K562 (cell line): ENCODE measurements at regions not wholly inside any gene's neighbourhood (a gene's known extent, or its start where the extent isn't known, plus 50 kb on each side); places are given as distances from the start of the nearest gene placed in this dataset.

ENCODE experiments used
- ATAC-seq: fragments of 200-7000 bp; cut with Tn5 transposase; 3 replicates; pipeline ENCODE4 v1.9.1; 2020; ENCODE audit warnings: moderate library complexity
- BruUV-seq: library from RNA; stranded (reverse); fragments of 400-500 nt; replicated peaks from 2 replicates; lab custom pipeline; 2021; lab: Mats Ljungman, UMichigan
- CTCF ChIA-PET: fragments of 300-600 bp; formaldehyde crosslinking; extraction: SDS; loops from one replicate; lab custom pipeline; 2021; ENCODE audit warnings: low intra/inter-chr PET ratio; lab: Yijun Ruan, JAX
- POLR2A ChIA-PET: fragments of 300-600, 350-650 bp; sonication (Branson Sonifier 250); formaldehyde crosslinking; extraction: SDS; loops from one replicate; lab custom pipeline; 2021; ENCODE audit warnings: antibody characterized with exemption, inconsistent platforms; lab: Yijun Ruan, JAX
- DNase-seq, 4 experiments: peaks; one replicate each; pipeline versions ENCODE4 v3.0.0 to v3.0.0-alpha.2; 2011 to 2018; ENCODE audit warnings: low spot score in 3 of 4, mixed read lengths in 3 of 4; ENCODE audit errors: extremely low read depth in 1 of 4
- FAIRE-seq: peaks from 2 replicates; lab custom pipeline; 2011; peaks lifted over from hg19 to GRCh38; lab: Jason Lieb, UNC
- H2AFZ ChIP-seq: 2 replicates; pipeline ENCODE4 v1.6.0; 2011; ENCODE audit warnings: low read depth, low read length, control low read depth, inconsistent platforms
- H3K27ac ChIP-seq: fragments of 200-600 bp; 3 replicates; pipeline ENCODE4 v1.8.0; 2011; ENCODE audit warnings: low read depth, mild to moderate bottlenecking, control low read depth, inconsistent platforms, low read length, moderate library complexity, mixed read lengths; ENCODE audit errors: extremely low read depth
- H3K27me3 ChIP-seq, 2 experiments: fragments of 300-600 bp in 1 of 2; 2 replicates in 1 of 2; 3 replicates in 1 of 2; pipeline versions ENCODE4 v1.6.0 to v1.8.0; 2011; ENCODE audit warnings: inconsistent platforms in 2 of 2, low read length in 2 of 2, mild to moderate bottlenecking in 1 of 2, mixed read lengths in 1 of 2, moderate library complexity in 1 of 2; ENCODE audit not compliant: control insufficient read depth in 2 of 2, insufficient read depth in 2 of 2
- H3K36me3 ChIP-seq: fragments of 300-600 bp; 3 replicates; pipeline ENCODE4 v1.8.0; 2011; ENCODE audit warnings: mild to moderate bottlenecking, low read length, inconsistent platforms; ENCODE audit not compliant: control insufficient read depth, insufficient read depth
- H3K4me1 ChIP-seq, 2 experiments: fragments of 200-600 bp in 1 of 2; replicated peaks in 1 of 2; 2 replicates in 1 of 2; 3 replicates in 1 of 2; pipeline versions ENCODE4 v1.5.1 to v1.8.0; 2011; ENCODE audit warnings: inconsistent platforms in 2 of 2, low read length in 2 of 2, mild to moderate bottlenecking in 1 of 2, mixed read lengths in 1 of 2, moderate library complexity in 1 of 2; ENCODE audit not compliant: control insufficient read depth in 2 of 2, insufficient read depth in 2 of 2
- H3K4me2 ChIP-seq: 2 replicates; pipeline ENCODE4 v1.6.1; 2011; ENCODE audit warnings: low read length, control low read depth, inconsistent platforms, mixed read lengths; ENCODE audit not compliant: insufficient read depth
- H3K4me3 ChIP-seq: fragments of 200-600 bp; sonication (generic), shearing (Covaris generic); 2 replicates; pipeline ENCODE4 v1.5.1; 2016; ENCODE audit warnings: control low read depth, inconsistent platforms
- H3K79me2 ChIP-seq: fragments of 200-600 bp; 3 replicates; pipeline ENCODE4 v1.8.0; 2011; ENCODE audit warnings: low read length, inconsistent platforms; ENCODE audit not compliant: control insufficient read depth, insufficient read depth
- H3K9ac ChIP-seq, 2 experiments: 2 replicates each; pipeline versions ENCODE4 v1.6.0 to v1.6.1; 2011; ENCODE audit warnings: low read depth in 2 of 2, low read length in 2 of 2, control low read depth in 1 of 2, inconsistent platforms in 1 of 2, mild to moderate bottlenecking in 1 of 2, mixed read lengths in 1 of 2; ENCODE audit not compliant: insufficient read depth in 1 of 2
- H3K9me1 ChIP-seq: one replicate; pipeline ENCODE4 v1.6.0; 2011; ENCODE audit warnings: inconsistent platforms, mild to moderate bottlenecking, low read length, moderate library complexity; ENCODE audit not compliant: control insufficient read depth, insufficient read depth
- H3K9me3 ChIP-seq: replicated peaks from 2 replicates; pipeline ENCODE4 v1.5.1; 2011; ENCODE audit warnings: low read depth, low read length, inconsistent platforms; ENCODE audit not compliant: control insufficient read depth, insufficient read depth
- H4K20me1 ChIP-seq: replicated peaks from 2 replicates; pipeline ENCODE4 v1.6.1; 2011; ENCODE audit warnings: low read length, inconsistent platforms, mixed read lengths; ENCODE audit not compliant: control insufficient read depth, insufficient read depth
- HCFC1 ChIP-seq: IDR thresholded peaks from 2 replicates; pipeline ENCODE4 v1.6.1; 2012; ENCODE audit warnings: low read depth, low read length, improper control_type of control experiment
- RBM15 ChIP-seq: fragments of 200-400 bp; formaldehyde crosslinking; IDR thresholded peaks from 2 replicates; pipeline ENCODE4 v1.6.1; 2018; ENCODE audit warnings: mild to moderate bottlenecking, low read length, moderate library complexity; ENCODE audit not compliant: insufficient read depth
- ZNF133 ChIP-seq: fragments of 250-450 bp; sonication (Bioruptor Pico); IDR thresholded peaks from 2 replicates; pipeline ENCODE4 v1.4.0; 2020; ENCODE audit warnings: mild to moderate bottlenecking
- ZNF3 ChIP-seq: fragments of 250-450 bp; sonication (Bioruptor Pico); IDR thresholded peaks from 2 replicates; pipeline ENCODE4 v1.5.0; 2021; ENCODE audit warnings: mild to moderate bottlenecking, moderate library complexity
- WGBS: fragments of 100-300 bp; shearing (Covaris generic); methylation state at CpG from one replicate; pipeline ENCODE4 v1.1.6; 2016; ENCODE audit warnings: low coverage, mixed read lengths; ENCODE audit not compliant: insufficient coverage; ENCODE audit errors: missing lambda C conversion rate; 5-methylcytosine and 5-hydroxymethylcytosine counted together
- in situ Hi-C: fragments of 300-500 bp; cut with MboI; formaldehyde crosslinking; loops from 4 replicates; pipeline ENCODE4 v1.15.0; 2018; ENCODE audit warnings: inconsistent platforms, mixed read lengths
- intact Hi-C: fragments of 100-400 bp; cut with micrococcal nuclease; formaldehyde crosslinking; loops from 2 replicates; pipeline ENCODE4 v1.14.2; 2022
- TF ChIP-seq, protein P1 (sequence below): fragments of 450-650 bp; IDR thresholded peaks from 2 replicates; pipeline ENCODE4 v1.6.1; 2016; ENCODE audit warnings: mild to moderate bottlenecking, moderate library complexity
- TF ChIP-seq, protein P2 (sequence below), 2 experiments: IDR thresholded peaks; 2 replicates each; pipeline ENCODE4 v1.6.1; 2012; ENCODE audit warnings: improper control_type of control experiment in 2 of 2, low read depth in 2 of 2, low read length in 2 of 2, borderline replicate concordance in 1 of 2

DNA sequence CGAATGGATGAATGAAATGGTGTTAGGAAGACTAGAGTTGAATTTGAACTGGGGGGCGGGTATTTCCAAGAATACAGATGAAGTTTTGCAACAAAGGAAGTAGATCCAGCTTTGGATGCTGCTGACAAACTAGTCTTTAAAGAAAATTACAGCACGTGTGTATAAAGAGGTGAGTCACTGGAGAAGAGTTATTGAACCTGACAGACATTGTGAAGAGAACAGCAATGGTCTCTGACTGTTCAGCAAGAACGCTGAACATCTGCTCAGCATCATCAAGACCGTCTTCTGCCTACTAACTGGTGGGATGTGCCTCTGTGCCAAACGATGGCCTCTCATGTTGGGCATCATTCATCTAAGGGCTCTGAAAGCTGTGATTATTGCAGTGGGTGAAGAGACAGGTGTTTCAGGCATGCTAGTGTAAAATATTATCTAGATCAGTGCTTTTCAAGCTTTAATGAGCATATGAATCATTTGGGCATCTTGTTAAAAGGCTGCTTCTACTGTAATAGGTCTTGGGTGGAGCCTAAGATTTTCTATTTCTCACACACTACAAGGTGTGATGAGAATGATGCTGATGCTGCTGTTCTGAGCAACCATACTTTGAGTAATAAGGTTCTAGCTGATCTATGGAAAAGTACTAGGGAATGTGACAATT is 291.3 kb downstream of the PTEN start (continued):
- TF ChIP-seq HCFC1, result no peak
- TF ChIP-seq ZNF3 (CRISPR knock-in tag), result no peak
- TF ChIP-seq, all 486 proteins: peak for 0

DNA sequence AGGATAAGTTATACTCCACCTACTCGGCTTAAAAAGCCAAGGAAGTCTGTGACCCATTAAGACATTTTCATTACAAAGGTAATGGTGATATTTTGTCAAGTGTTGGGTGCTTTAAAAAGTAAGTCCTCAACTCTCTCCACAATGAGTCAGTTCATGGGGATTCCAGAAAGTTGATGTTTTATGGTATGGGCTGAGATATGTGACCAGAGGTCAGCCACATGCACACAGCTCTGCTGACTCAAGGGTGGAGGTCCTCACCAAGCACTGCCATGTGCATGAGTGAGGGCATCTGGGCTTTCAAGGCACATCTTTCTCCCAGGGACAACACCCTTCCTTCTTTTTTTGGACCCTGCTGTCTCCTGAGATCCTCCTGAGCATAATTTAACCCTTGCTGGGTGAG is 292.9 kb downstream of the PTEN start:
- CTCF ChIA-PET, result no interaction called here
- no peak for FAIRE-seq
- TF ChIP-seq, protein P1, sequence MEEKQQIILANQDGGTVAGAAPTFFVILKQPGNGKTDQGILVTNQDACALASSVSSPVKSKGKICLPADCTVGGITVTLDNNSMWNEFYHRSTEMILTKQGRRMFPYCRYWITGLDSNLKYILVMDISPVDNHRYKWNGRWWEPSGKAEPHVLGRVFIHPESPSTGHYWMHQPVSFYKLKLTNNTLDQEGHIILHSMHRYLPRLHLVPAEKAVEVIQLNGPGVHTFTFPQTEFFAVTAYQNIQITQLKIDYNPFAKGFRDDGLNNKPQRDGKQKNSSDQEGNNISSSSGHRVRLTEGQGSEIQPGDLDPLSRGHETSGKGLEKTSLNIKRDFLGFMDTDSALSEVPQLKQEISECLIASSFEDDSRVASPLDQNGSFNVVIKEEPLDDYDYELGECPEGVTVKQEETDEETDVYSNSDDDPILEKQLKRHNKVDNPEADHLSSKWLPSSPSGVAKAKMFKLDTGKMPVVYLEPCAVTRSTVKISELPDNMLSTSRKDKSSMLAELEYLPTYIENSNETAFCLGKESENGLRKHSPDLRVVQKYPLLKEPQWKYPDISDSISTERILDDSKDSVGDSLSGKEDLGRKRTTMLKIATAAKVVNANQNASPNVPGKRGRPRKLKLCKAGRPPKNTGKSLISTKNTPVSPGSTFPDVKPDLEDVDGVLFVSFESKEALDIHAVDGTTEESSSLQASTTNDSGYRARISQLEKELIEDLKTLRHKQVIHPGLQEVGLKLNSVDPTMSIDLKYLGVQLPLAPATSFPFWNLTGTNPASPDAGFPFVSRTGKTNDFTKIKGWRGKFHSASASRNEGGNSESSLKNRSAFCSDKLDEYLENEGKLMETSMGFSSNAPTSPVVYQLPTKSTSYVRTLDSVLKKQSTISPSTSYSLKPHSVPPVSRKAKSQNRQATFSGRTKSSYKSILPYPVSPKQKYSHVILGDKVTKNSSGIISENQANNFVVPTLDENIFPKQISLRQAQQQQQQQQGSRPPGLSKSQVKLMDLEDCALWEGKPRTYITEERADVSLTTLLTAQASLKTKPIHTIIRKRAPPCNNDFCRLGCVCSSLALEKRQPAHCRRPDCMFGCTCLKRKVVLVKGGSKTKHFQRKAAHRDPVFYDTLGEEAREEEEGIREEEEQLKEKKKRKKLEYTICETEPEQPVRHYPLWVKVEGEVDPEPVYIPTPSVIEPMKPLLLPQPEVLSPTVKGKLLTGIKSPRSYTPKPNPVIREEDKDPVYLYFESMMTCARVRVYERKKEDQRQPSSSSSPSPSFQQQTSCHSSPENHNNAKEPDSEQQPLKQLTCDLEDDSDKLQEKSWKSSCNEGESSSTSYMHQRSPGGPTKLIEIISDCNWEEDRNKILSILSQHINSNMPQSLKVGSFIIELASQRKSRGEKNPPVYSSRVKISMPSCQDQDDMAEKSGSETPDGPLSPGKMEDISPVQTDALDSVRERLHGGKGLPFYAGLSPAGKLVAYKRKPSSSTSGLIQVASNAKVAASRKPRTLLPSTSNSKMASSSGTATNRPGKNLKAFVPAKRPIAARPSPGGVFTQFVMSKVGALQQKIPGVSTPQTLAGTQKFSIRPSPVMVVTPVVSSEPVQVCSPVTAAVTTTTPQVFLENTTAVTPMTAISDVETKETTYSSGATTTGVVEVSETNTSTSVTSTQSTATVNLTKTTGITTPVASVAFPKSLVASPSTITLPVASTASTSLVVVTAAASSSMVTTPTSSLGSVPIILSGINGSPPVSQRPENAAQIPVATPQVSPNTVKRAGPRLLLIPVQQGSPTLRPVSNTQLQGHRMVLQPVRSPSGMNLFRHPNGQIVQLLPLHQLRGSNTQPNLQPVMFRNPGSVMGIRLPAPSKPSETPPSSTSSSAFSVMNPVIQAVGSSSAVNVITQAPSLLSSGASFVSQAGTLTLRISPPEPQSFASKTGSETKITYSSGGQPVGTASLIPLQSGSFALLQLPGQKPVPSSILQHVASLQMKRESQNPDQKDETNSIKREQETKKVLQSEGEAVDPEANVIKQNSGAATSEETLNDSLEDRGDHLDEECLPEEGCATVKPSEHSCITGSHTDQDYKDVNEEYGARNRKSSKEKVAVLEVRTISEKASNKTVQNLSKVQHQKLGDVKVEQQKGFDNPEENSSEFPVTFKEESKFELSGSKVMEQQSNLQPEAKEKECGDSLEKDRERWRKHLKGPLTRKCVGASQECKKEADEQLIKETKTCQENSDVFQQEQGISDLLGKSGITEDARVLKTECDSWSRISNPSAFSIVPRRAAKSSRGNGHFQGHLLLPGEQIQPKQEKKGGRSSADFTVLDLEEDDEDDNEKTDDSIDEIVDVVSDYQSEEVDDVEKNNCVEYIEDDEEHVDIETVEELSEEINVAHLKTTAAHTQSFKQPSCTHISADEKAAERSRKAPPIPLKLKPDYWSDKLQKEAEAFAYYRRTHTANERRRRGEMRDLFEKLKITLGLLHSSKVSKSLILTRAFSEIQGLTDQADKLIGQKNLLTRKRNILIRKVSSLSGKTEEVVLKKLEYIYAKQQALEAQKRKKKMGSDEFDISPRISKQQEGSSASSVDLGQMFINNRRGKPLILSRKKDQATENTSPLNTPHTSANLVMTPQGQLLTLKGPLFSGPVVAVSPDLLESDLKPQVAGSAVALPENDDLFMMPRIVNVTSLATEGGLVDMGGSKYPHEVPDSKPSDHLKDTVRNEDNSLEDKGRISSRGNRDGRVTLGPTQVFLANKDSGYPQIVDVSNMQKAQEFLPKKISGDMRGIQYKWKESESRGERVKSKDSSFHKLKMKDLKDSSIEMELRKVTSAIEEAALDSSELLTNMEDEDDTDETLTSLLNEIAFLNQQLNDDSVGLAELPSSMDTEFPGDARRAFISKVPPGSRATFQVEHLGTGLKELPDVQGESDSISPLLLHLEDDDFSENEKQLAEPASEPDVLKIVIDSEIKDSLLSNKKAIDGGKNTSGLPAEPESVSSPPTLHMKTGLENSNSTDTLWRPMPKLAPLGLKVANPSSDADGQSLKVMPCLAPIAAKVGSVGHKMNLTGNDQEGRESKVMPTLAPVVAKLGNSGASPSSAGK, result no peak
- TF ChIP-seq, protein P2, sequence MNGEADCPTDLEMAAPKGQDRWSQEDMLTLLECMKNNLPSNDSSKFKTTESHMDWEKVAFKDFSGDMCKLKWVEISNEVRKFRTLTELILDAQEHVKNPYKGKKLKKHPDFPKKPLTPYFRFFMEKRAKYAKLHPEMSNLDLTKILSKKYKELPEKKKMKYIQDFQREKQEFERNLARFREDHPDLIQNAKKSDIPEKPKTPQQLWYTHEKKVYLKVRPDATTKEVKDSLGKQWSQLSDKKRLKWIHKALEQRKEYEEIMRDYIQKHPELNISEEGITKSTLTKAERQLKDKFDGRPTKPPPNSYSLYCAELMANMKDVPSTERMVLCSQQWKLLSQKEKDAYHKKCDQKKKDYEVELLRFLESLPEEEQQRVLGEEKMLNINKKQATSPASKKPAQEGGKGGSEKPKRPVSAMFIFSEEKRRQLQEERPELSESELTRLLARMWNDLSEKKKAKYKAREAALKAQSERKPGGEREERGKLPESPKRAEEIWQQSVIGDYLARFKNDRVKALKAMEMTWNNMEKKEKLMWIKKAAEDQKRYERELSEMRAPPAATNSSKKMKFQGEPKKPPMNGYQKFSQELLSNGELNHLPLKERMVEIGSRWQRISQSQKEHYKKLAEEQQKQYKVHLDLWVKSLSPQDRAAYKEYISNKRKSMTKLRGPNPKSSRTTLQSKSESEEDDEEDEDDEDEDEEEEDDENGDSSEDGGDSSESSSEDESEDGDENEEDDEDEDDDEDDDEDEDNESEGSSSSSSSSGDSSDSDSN (IDR thresholded peaks at IDR 0.05; ENCODE audit: borderline replicate concordance in 1 of 2, low read depth in 2 of 2, low read length in 2 of 2), result no peak
- TF ChIP-seq ZNF133, result no peak
- no peak for TF ChIP-seq RBM15

More for the DNA sequence above, 292.9 kb downstream of the PTEN start:
- H3K4me2 ChIP-seq, result no peak overlapping the region
- no peaks in the 10 kb centered on the region for H3K4me1 ChIP-seq
- no peak for ATAC-seq
- H3K27ac ChIP-seq, result no peak overlapping the region
- no peaks in the 10 kb centered on the region for H3K36me3 ChIP-seq
- no peak overlapping the region for H2AFZ ChIP-seq
- H3K9me3 ChIP-seq, result no peaks in the 10 kb centered on the region
- POLR2A ChIA-PET, result interaction anchor here (1.1 kb wide), 1 partner anchor 14 kb away, joined by 3 read pairs; no protein-coding TSS in a partner anchor
- in situ Hi-C loops (no loop called here), intact Hi-C loops (no loop called here)
- no peak overlapping the region for H3K4me3 ChIP-seq
- no TSS peak for BruUV-seq
- WGBS, result 0% methylated on average over 1 of the region's 1 CpG
- H3K79me2 ChIP-seq, result no peaks in the 10 kb centered on the region
- H4K20me1 ChIP-seq, result no peaks in the 10 kb centered on the region
- no peaks in the 10 kb centered on the region for H3K27me3 ChIP-seq
- H3K9ac ChIP-seq, result no peak overlapping the region
- H3K9me1 ChIP-seq, result no peaks in the 10 kb centered on the region
- no peak for DNase-seq
